NCI-H446 (cell line): ENCODE measurements at regions not wholly inside any gene's neighbourhood (a gene's known extent, or its start where the extent isn't known, plus 50 kb on each side); places are given as distances from the start of the nearest gene placed in this dataset.

Experiments used
- DNase-seq, 2 experiments: peaks; one replicate each; lab custom pipeline; 2025; lab: John Stamatoyannopoulos, UW

- DNase-seq: no peak
These were observed 243.7 kb upstream of the PHYHIPL start for GRCh38 chr10:58932577-58933314.

- no peak for DNase-seq
These were observed 240.1 kb upstream of the PHYHIPL start for GRCh38 chr10:58936364-58936763.

- DNase-seq: no peak
These were observed 239.0 kb upstream of the PHYHIPL start for GRCh38 chr10:58937423-58937822.

GRCh38 chr10:58942724-58943123, 233.7 kb upstream of the PHYHIPL start:
- DNase-seq: no peak

GRCh38 chr10:58943256-58943890, 233.1 kb upstream of the PHYHIPL start:
- DNase-seq: no peak

GRCh38 chr10:58943960-58944359, 232.5 kb upstream of the PHYHIPL start:
- DNase-seq: no peak

- no peak for DNase-seq
These were observed 228.1 kb upstream of the PHYHIPL start for GRCh38 chr10:58948303-58948702.

GRCh38 chr10:58950618-58951017, 225.8 kb upstream of the PHYHIPL start:
- no peak for DNase-seq

- DNase-seq: no peak
These were observed 225.4 kb upstream of the PHYHIPL start for GRCh38 chr10:58951087-58951486.

GRCh38 chr10:58951746-58952145, 224.7 kb upstream of the PHYHIPL start:
- no peak for DNase-seq

GRCh38 chr10:58952162-58952601, 224.3 kb upstream of the PHYHIPL start:
- DNase-seq: no peak

- peak in 1 of 2 experiments; percentile 29 for DNase-seq
These were observed 223.5 kb upstream of the PHYHIPL start for GRCh38 chr10:58952747-58953466.

GRCh38 chr10:58954178-58954577, 222.3 kb upstream of the PHYHIPL start:
- no peak for DNase-seq

GRCh38 chr10:58955615-58956014, 220.8 kb upstream of the PHYHIPL start:
- DNase-seq: no peak

GRCh38 chr10:58956926-58957325, 219.5 kb upstream of the PHYHIPL start:
- DNase-seq: no peak

GRCh38 chr10:58957517-58957916, 218.9 kb upstream of the PHYHIPL start:
- no peak for DNase-seq

GRCh38 chr10:58963101-58963534, 213.3 kb upstream of the PHYHIPL start:
- DNase-seq: no peak

- DNase-seq: no peak
These were observed 212.7 kb upstream of the PHYHIPL start for GRCh38 chr10:58963723-58964124.

GRCh38 chr10:58965855-58966254, 210.6 kb upstream of the PHYHIPL start:
- DNase-seq: no peak

- DNase-seq: no peak
These were observed 208.7 kb upstream of the PHYHIPL start for GRCh38 chr10:58967551-58968388.

GRCh38 chr10:58968389-58968755, 208.1 kb upstream of the PHYHIPL start:
- DNase-seq: no peak

GRCh38 chr10:58969576-58969975, 206.9 kb upstream of the PHYHIPL start:
- DNase-seq: no peak
